Activated CD8-positive, alpha-beta memory T cell treated with anti-CD3 and anti-CD28 coated beads, Interleukin-2, amount 50 U/mL, for 48 hours (primary cell): ENCODE measurements at regions not wholly inside any gene's neighbourhood (a gene's known extent, or its start where the extent isn't known, plus 50 kb on each side); places are given as distances from the start of the nearest gene placed in this dataset.

ENCODE experiments used
- DNase-seq: peaks from one replicate; pipeline ENCODE4 v3.0.0-alpha.2; 2020

- no peak for DNase-seq
Measured at GRCh38 chr2:23330214-23330613, 54.8 kb upstream of the KLHL29 start.
